A549 (cell line): ENCODE measurements at regions not wholly inside any gene's neighbourhood (a gene's known extent, or its start where the extent isn't known, plus 50 kb on each side); places are given as distances from the start of the nearest gene placed in this dataset.

Experiments used
- ATAC-seq, 2 experiments: fragments of 200-7000 bp in 1 of 2; fragments of >200 bp in 1 of 2; cut with Nextera tagmentation in 1 of 2; cut with Tn5 transposase in 1 of 2; 3 replicates each; pipeline versions ENCODE4 v1.8.0 to v1.9.1; 2018 to 2020; ENCODE audit warnings: mild to moderate bottlenecking in 1 of 2, moderate library complexity in 1 of 2
- CTCF ChIA-PET: fragments of 300-600 bp; sonication (Branson Sonifier 250); formaldehyde crosslinking; extraction: SDS; loops from one replicate; lab custom pipeline; 2021; ENCODE audit warnings: antibody characterized with exemption, inconsistent platforms; lab: Yijun Ruan, JAX
- POLR2A ChIA-PET: fragments of 350-600 bp; formaldehyde crosslinking; extraction: SDS; loops from one replicate; lab custom pipeline; 2021; ENCODE audit warnings: antibody characterized with exemption, inconsistent platforms; lab: Yijun Ruan, JAX
- DNase-seq, 2 experiments: peaks; one replicate each; pipeline versions ENCODE4 v3.0.0 to v3.0.0-alpha.2; 2011 to 2016; ENCODE audit warnings: low read depth in 1 of 2, low spot score in 1 of 2
- FAIRE-seq: peaks from 2 replicates; lab custom pipeline; 2011; peaks lifted over from hg19 to GRCh38; lab: Jason Lieb, UNC
- H3K27ac ChIP-seq, 2 experiments: fragments of >200 bp; sonication (Bioruptor Twin); formaldehyde crosslinking; 3 replicates each; pipeline ENCODE4 v1.5.1; 2016 to 2017
- H3K4me1 ChIP-seq: fragments of >200 bp; sonication (Bioruptor Twin); formaldehyde crosslinking; 3 replicates; pipeline ENCODE4 v1.6.1; 2016
- H3K4me2 ChIP-seq: fragments of >200 bp; sonication (Bioruptor Twin); formaldehyde crosslinking; 3 replicates; pipeline ENCODE4 v1.6.1; 2016
- H3K4me3 ChIP-seq: fragments of >200 bp; sonication (Bioruptor Twin); formaldehyde crosslinking; 3 replicates; pipeline ENCODE4 v1.5.1; 2016
- H3K9me3 ChIP-seq: fragments of >200 bp; sonication (Bioruptor Twin); formaldehyde crosslinking; 3 replicates; pipeline ENCODE4 v1.6.1; 2016
- CBX2 ChIP-seq: fragments of 200-600 bp; sonication (generic); IDR thresholded peaks from 2 replicates; pipeline ENCODE4 v1.6.1; 2016; ENCODE audit warnings: low read depth, mild to moderate bottlenecking, borderline replicate concordance
- CHD2 ChIP-seq: fragments of 150-350 bp; IDR thresholded peaks from 2 replicates; pipeline ENCODE4 v1.6.1; 2014; ENCODE audit warnings: low read length; ENCODE audit not compliant: partially characterized antibody
- CHD4 ChIP-seq: fragments of 200-600 bp; sonication (generic); IDR thresholded peaks from 2 replicates; pipeline ENCODE4 v1.6.1; 2016; ENCODE audit warnings: antibody characterized with exemption, mild to moderate bottlenecking, borderline replicate concordance
- EHF ChIP-seq: fragments of 250-450 bp; sonication (Bioruptor Pico); IDR thresholded peaks from 2 replicates; pipeline ENCODE4 v1.5.0; 2020; ENCODE audit warnings: mild to moderate bottlenecking
- EHMT2 ChIP-seq: fragments of 200-600 bp; sonication (generic); IDR thresholded peaks from 2 replicates; pipeline ENCODE4 v1.6.1; 2016; ENCODE audit warnings: antibody characterized with exemption, low read depth, mild to moderate bottlenecking, moderate library complexity
- FOSL2 ChIP-seq, 2 experiments: fragments of 450-650 bp in 1 of 2; fragments of >200 bp in 1 of 2; sonication (Bioruptor Twin) in 1 of 2; formaldehyde crosslinking; IDR thresholded peaks; 2 replicates each; pipeline versions ENCODE4 v1.5.0 to v1.6.1; 2016 to 2020; ENCODE audit warnings: mild to moderate bottlenecking in 1 of 2, moderate library complexity in 1 of 2
- FOXS1 ChIP-seq: fragments of 250-450 bp; sonication (Bioruptor Pico); IDR thresholded peaks from 2 replicates; pipeline ENCODE4 v1.5.0; 2020; ENCODE audit warnings: mild to moderate bottlenecking, moderate library complexity
- HEYL ChIP-seq: fragments of 250-450 bp; sonication (Bioruptor Pico); IDR thresholded peaks from 2 replicates; pipeline ENCODE4 v1.8.0; 2021; ENCODE audit warnings: mild to moderate bottlenecking, moderate library complexity
- HOXB5 ChIP-seq: fragments of 250-450 bp; sonication (Bioruptor Pico); IDR thresholded peaks from 2 replicates; pipeline ENCODE4 v1.5.0; 2020; ENCODE audit warnings: mild to moderate bottlenecking, moderate library complexity
- KDM1A ChIP-seq: fragments of 200-600 bp; sonication (generic); IDR thresholded peaks from 2 replicates; pipeline ENCODE4 v1.6.1; 2016; ENCODE audit warnings: low read depth, mild to moderate bottlenecking
- MYC ChIP-seq: IDR thresholded peaks from 2 replicates; pipeline ENCODE4 v1.6.1; 2012; ENCODE audit warnings: mild to moderate bottlenecking, inconsistent platforms, low read length, improper control_type of control experiment, borderline replicate concordance
- NR3C1 ChIP-seq: fragments of >200 bp; sonication (Bioruptor Twin); formaldehyde crosslinking; IDR thresholded peaks from 3 replicates; pipeline ENCODE4 v1.6.1; 2017
- PHF8 ChIP-seq: fragments of 200-600 bp; sonication (generic); IDR thresholded peaks from 2 replicates; pipeline ENCODE4 v1.6.1; 2016; ENCODE audit warnings: low read depth, mild to moderate bottlenecking, antibody characterized with exemption, moderate library complexity, borderline replicate concordance
- POLR2A ChIP-seq: IDR thresholded peaks from 2 replicates; pipeline ENCODE4 v1.6.1; 2012; ENCODE audit warnings: mild to moderate bottlenecking, low read length
- RARB ChIP-seq: fragments of 250-450 bp; sonication (Bioruptor Pico); IDR thresholded peaks from 2 replicates; pipeline ENCODE4 v1.8.0; 2021; ENCODE audit warnings: mild to moderate bottlenecking, moderate library complexity
- RNF2 ChIP-seq: fragments of 200-600 bp; sonication (generic); IDR thresholded peaks from 2 replicates; pipeline ENCODE4 v1.6.1; 2016; ENCODE audit warnings: low read depth, mild to moderate bottlenecking, antibody characterized with exemption, moderate library complexity, borderline replicate concordance
- SREBF2 ChIP-seq: fragments of 450-650 bp; IDR thresholded peaks from 2 replicates; pipeline ENCODE4 v1.6.1; 2014; ENCODE audit warnings: mild to moderate bottlenecking, moderate library complexity
- ZFP36 ChIP-seq: fragments of 450-650 bp; IDR thresholded peaks from 2 replicates; pipeline ENCODE4 v1.6.1; 2014; ENCODE audit warnings: borderline replicate concordance; ENCODE audit not compliant: partially characterized antibody
- ZNF302 ChIP-seq: fragments of 250-450 bp; sonication (Bioruptor Pico); IDR thresholded peaks from 2 replicates; pipeline ENCODE4 v1.9.0; 2021; ENCODE audit warnings: inconsistent platforms, mild to moderate bottlenecking, moderate library complexity
- WGBS: methylation state at CpG from one replicate; pipeline ENCODE4 v1.1.6; 2017; ENCODE audit errors: missing lambda C conversion rate; 5-methylcytosine and 5-hydroxymethylcytosine counted together
- TF ChIP-seq, protein P1 (sequence below): fragments of 200-600 bp; sonication (generic); IDR thresholded peaks from 2 replicates; pipeline ENCODE4 v1.6.1; 2016; ENCODE audit warnings: antibody characterized with exemption, mild to moderate bottlenecking, moderate library complexity
- TF ChIP-seq, protein P2 (sequence below): fragments of 450-650 bp; IDR thresholded peaks from 2 replicates; pipeline ENCODE4 v1.6.1; 2014; ENCODE audit warnings: antibody characterized with exemption
- TF ChIP-seq, protein P3 (sequence below): fragments of 250-450 bp; sonication (Bioruptor Pico); IDR thresholded peaks from 2 replicates; pipeline ENCODE4 v1.5.0; 2020; ENCODE audit warnings: low read depth, mild to moderate bottlenecking, moderate library complexity
- TF ChIP-seq, protein P4 (sequence below): IDR thresholded peaks from 2 replicates; pipeline ENCODE4 v1.6.1; 2012
- TF ChIP-seq, protein P5 (sequence below): IDR thresholded peaks from 2 replicates; pipeline ENCODE4 v1.6.1; 2012; ENCODE audit warnings: low read depth, borderline replicate concordance

DNA sequence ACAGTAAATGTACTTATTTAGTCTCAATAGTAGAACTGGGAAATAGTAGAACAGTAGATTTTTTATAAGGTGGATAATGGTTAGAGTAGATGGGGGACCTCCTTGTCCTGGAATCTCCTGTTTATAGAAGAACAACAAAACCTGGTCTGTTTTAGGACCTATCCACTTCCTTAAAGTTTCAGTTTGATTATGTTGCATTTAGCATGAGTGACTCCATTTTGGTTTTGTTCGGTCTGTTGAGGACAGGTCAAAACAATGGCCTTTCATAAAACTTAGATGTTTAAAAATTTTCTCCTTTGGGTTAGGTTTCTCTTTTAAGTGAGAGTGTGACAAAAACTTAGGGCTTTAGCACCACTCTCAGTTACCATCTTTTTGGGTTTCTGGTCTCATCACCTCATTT, 308.9 kb downstream of the BTG1 start:
- WGBS, result 73% methylated on average over 1 of the region's 1 CpG
- Histone ChIP-seq H3K4me3 (no peak overlapping the region), H3K9me3 (no peaks in the 10 kb centered on the region), H3K4me2 (no peak overlapping the region), H3K27ac (no peak overlapping the region), H3K4me1 (no peaks in the 10 kb centered on the region)
- TF ChIP-seq RARB (CRISPR knock-in tag) (no peak), NR3C1 (no peak), EHMT2 (no peak), ZNF302 (CRISPR knock-in tag) (no peak), RNF2 (no peak), CBX2 (no peak), PHF8 (no peak), FOXS1 (CRISPR knock-in tag) (no peak), SREBF2 (no peak), POLR2A (no peak), CHD2 (no peak), KDM1A (no peak), HOXB5 (no peak), CHD4 (no peak), MYC (no peak), ZFP36 (no peak)
- TF ChIP-seq, protein P1, sequence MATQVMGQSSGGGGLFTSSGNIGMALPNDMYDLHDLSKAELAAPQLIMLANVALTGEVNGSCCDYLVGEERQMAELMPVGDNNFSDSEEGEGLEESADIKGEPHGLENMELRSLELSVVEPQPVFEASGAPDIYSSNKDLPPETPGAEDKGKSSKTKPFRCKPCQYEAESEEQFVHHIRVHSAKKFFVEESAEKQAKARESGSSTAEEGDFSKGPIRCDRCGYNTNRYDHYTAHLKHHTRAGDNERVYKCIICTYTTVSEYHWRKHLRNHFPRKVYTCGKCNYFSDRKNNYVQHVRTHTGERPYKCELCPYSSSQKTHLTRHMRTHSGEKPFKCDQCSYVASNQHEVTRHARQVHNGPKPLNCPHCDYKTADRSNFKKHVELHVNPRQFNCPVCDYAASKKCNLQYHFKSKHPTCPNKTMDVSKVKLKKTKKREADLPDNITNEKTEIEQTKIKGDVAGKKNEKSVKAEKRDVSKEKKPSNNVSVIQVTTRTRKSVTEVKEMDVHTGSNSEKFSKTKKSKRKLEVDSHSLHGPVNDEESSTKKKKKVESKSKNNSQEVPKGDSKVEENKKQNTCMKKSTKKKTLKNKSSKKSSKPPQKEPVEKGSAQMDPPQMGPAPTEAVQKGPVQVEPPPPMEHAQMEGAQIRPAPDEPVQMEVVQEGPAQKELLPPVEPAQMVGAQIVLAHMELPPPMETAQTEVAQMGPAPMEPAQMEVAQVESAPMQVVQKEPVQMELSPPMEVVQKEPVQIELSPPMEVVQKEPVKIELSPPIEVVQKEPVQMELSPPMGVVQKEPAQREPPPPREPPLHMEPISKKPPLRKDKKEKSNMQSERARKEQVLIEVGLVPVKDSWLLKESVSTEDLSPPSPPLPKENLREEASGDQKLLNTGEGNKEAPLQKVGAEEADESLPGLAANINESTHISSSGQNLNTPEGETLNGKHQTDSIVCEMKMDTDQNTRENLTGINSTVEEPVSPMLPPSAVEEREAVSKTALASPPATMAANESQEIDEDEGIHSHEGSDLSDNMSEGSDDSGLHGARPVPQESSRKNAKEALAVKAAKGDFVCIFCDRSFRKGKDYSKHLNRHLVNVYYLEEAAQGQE, result no peak
- TF ChIP-seq, protein P2, sequence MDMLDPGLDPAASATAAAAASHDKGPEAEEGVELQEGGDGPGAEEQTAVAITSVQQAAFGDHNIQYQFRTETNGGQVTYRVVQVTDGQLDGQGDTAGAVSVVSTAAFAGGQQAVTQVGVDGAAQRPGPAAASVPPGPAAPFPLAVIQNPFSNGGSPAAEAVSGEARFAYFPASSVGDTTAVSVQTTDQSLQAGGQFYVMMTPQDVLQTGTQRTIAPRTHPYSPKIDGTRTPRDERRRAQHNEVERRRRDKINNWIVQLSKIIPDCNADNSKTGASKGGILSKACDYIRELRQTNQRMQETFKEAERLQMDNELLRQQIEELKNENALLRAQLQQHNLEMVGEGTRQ, result no peak
- TF ChIP-seq, protein P3, sequence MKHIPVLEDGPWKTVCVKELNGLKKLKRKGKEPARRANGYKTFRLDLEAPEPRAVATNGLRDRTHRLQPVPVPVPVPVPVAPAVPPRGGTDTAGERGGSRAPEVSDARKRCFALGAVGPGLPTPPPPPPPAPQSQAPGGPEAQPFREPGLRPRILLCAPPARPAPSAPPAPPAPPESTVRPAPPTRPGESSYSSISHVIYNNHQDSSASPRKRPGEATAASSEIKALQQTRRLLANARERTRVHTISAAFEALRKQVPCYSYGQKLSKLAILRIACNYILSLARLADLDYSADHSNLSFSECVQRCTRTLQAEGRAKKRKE (CRISPR knock-in tag), result no peak
- FAIRE-seq (no peak), DNase-seq (no peak), ATAC-seq (no peak)
- CTCF ChIA-PET, result no interaction called here
- POLR2A ChIA-PET, result no interaction called here

DNA sequence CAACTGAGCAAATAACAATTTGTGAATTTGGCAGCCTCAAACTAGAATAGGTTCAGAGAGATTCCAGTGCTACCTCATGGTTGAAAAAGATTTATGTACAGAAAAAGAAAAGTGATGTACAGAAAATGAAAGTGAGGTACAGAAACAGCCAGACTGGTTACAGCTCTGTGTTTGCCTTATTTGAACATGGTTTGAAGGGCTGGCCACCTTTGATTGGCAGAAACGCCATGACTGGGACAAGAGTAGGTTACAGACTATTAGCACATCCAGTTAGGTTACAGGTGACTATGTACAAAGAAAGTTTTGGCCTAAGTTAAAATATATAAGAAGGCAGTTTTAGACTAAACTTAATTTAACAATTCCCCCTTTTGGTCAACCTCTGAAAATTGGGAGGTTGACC, 309.4 kb downstream of the BTG1 start:
- no peak for FAIRE-seq
- H3K9me3 ChIP-seq, result no peaks in the 10 kb centered on the region
- H3K4me2 ChIP-seq, result no peak overlapping the region
- no peak overlapping the region for H3K27ac ChIP-seq
- no peak for TF ChIP-seq CHD4
- TF ChIP-seq RNF2, result no peak
- TF ChIP-seq, protein P2, result no peak
- TF ChIP-seq, protein P4, sequence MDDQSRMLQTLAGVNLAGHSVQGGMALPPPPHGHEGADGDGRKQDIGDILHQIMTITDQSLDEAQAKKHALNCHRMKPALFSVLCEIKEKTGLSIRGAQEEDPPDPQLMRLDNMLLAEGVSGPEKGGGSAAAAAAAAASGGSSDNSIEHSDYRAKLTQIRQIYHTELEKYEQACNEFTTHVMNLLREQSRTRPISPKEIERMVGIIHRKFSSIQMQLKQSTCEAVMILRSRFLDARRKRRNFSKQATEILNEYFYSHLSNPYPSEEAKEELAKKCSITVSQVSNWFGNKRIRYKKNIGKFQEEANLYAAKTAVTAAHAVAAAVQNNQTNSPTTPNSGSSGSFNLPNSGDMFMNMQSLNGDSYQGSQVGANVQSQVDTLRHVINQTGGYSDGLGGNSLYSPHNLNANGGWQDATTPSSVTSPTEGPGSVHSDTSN, result no peak
- no peak for TF ChIP-seq CBX2
- TF ChIP-seq, protein P5, sequence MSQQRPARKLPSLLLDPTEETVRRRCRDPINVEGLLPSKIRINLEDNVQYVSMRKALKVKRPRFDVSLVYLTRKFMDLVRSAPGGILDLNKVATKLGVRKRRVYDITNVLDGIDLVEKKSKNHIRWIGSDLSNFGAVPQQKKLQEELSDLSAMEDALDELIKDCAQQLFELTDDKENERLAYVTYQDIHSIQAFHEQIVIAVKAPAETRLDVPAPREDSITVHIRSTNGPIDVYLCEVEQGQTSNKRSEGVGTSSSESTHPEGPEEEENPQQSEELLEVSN, result no peak
- TF ChIP-seq FOSL2 (IDR thresholded peaks at IDR 0.05), result no peak
- TF ChIP-seq FOSL2 (CRISPR knock-in tag; IDR thresholded peaks at IDR 0.05), result no peak
- no peak for TF ChIP-seq HEYL (CRISPR knock-in tag)
- no peak for TF ChIP-seq ZFP36
- TF ChIP-seq EHF (CRISPR knock-in tag), result no peak
- no peak for DNase-seq
- ATAC-seq, result no peak
- H3K4me3 ChIP-seq, result no peak overlapping the region
- ChIA-PET CTCF (no interaction called here), POLR2A (no interaction called here)
- WGBS, result 19% methylated on average over 1 of the region's 1 CpG
- no peaks in the 10 kb centered on the region for H3K4me1 ChIP-seq
